ENCODE measurements at regions not wholly inside any gene's neighbourhood (a gene's known extent, or its start where the extent isn't known, plus 50 kb on each side); places are given as distances from the start of the nearest gene placed in this dataset.

DNA sequence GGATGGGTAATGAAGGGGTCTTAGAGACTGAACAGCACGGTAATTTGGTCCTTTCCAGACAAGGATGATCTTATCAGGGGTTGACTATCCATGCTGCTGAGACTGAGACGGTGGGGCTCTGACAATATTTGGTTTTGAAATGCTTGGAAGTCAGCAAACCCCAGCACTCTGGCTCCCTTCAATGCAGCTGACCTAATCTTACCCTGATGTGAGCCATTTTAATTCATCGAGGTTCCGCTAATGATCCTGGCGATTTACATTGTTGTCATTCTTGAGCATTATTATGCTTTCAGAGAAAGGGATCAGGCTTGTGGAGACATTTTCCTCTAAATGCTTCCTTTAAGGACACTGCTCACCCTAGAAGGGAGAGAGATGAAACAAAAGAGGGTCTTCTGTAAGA is 114.6 kb upstream of the BMPER start (continued):
- TF ChIP-seq BRD4 (CRISPR knock-in tag; IDR thresholded peaks at IDR 0.05) (no peak), HHEX (CRISPR knock-in tag; IDR thresholded peaks at IDR 0.05) (no peak), ZNF768 (CRISPR knock-in tag; IDR thresholded peaks at IDR 0.05) (no peak)

DNA sequence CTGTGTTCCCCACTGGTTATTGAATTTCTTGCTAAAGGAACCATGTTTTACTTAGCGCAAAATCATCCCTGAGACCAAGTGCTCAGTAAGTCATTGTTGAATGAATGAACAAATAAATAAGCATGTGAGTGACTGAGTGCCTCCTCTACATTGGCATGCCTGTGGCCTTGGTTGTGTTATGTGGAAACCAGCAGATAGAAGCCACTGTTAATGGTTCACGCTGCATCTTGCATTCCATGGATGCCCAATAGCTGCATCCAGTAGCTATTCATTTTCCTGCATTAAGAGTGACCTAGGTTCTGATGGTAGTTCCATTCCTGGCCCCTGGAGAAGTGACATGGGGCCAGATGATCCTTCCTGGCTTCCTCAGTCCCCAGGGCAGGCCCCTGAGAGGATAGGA is 113.3 kb upstream of the BMPER start:
- Histone ChIP-seq H3K27ac (ENCODE audit: extremely low read length, insufficient read depth, low read length) (no peak overlapping the region), H3K4me3 (replicated peaks in 1 of 3; ENCODE audit: insufficient read depth in 1 of 3, low read depth in 2 of 3, low read length in 3 of 3) (no peak overlapping the region), H3K9ac (ENCODE audit: insufficient read depth, low read depth, low read length) (no peak overlapping the region), H3K27me3 (ENCODE audit: control insufficient read depth in 1 of 2, insufficient read depth in 2 of 2, low read length in 2 of 2) (peaks cover 0 to 5% of the 10 kb centered on the region in 2 experiments; a peak in 1 of 5 replicates), H3K4me1 (ENCODE audit: insufficient read depth, low read length) (no peaks in the 10 kb centered on the region), H3K9me3 (ENCODE audit: low read length) (no peaks in the 10 kb centered on the region), H4K20me1 (ENCODE audit: insufficient read depth, low read length) (no peaks in the 10 kb centered on the region), H3K79me2 (ENCODE audit: insufficient read depth, low read length) (no peaks in the 10 kb centered on the region), H3K36me3 (replicated peaks in 1 of 2; ENCODE audit: control insufficient read depth in 1 of 2, insufficient read depth in 2 of 2, low read length in 2 of 2) (no peaks in the 10 kb centered on the region), H3K4me2 (ENCODE audit: low read depth, low read length) (no peak overlapping the region), H2AFZ (ENCODE audit: low read length) (no peak overlapping the region)
- no TSS peak for BruUV-seq (replicated peaks)
- ATAC-seq = no peak
- ChIA-PET CTCF (ENCODE audit: low intra/inter-chr PET ratio, low total read pairs) (no interaction called here), POLR2A (no interaction called here)
- 47% methylated on average over 2 of the region's 2 CpGs for WGBS (ENCODE audit: low lambda C conversion rate)
- intact Hi-C loops (cut with micrococcal nuclease; ENCODE audit: unreplicated experiment) = no loop called here
- no peak for DNase-seq (ENCODE audit: low spot score)
- in situ Hi-C loops (cut with HindIII; ENCODE audit: extremely low pct_ligation_motif_present, low pct_unique_long_range_greater_than_20kb) = no loop called here
- FAIRE-seq = no peak
- TF ChIP-seq KDM1A (CRISPR knock-in tag; IDR thresholded peaks at IDR 0.05) (no peak), DPF2 (CRISPR knock-in tag; IDR thresholded peaks at IDR 0.05; ENCODE audit: borderline replicate concordance, low read depth) (no peak), ZNF841 (CRISPR knock-in tag; IDR thresholded peaks at IDR 0.05; ENCODE audit: borderline replicate concordance) (no peak), ZNF773 (CRISPR knock-in tag; IDR thresholded peaks at IDR 0.05; ENCODE audit: borderline replicate concordance) (no peak), REXO4 (CRISPR knock-in tag; IDR thresholded peaks at IDR 0.05; ENCODE audit: borderline replicate concordance) (no peak), ZNF781 (CRISPR knock-in tag; IDR thresholded peaks at IDR 0.05; ENCODE audit: borderline replicate concordance, not compliant biosample characterization) (no peak), CHD4 (IDR thresholded peaks at IDR 0.05; ENCODE audit: borderline replicate concordance, low read length) (no peak), MXI1 (IDR thresholded peaks at IDR 0.05; ENCODE audit: borderline replicate concordance, low read depth, low read length) (no peak), ATAD3A (CRISPR knock-in tag; IDR thresholded peaks at IDR 0.05) (no peak), BCL6 (CRISPR knock-in tag; IDR thresholded peaks at IDR 0.05) (no peak)
- TF ChIP-seq, protein P1, sequence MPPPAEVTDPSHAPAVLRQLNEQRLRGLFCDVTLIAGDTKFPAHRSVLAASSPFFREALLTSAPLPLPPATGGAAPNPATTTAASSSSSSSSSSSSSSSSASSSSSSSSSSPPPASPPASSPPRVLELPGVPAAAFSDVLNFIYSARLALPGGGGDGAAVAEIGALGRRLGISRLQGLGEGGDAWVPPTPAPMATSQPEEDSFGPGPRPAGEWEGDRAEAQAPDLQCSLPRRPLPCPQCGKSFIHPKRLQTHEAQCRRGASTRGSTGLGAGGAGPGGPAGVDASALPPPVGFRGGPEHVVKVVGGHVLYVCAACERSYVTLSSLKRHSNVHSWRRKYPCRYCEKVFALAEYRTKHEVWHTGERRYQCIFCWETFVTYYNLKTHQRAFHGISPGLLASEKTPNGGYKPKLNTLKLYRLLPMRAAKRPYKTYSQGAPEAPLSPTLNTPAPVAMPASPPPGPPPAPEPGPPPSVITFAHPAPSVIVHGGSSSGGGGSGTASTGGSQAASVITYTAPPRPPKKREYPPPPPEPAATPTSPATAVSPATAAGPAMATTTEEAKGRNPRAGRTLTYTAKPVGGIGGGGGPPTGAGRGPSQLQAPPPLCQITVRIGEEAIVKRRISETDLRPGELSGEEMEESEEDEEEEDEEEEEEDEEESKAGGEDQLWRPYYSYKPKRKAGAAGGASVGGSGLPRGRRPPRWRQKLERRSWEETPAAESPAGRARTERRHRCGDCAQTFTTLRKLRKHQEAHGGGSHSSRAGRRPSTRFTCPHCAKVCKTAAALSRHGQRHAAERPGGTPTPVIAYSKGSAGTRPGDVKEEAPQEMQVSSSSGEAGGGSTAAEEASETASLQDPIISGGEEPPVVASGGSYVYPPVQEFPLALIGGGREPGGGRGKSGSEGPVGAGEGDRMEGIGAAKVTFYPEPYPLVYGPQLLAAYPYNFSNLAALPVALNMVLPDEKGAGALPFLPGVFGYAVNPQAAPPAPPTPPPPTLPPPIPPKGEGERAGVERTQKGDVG (CRISPR knock-in tag; IDR thresholded peaks at IDR 0.05; ENCODE audit: borderline replicate concordance) = no peak
- TF ChIP-seq, protein P2, sequence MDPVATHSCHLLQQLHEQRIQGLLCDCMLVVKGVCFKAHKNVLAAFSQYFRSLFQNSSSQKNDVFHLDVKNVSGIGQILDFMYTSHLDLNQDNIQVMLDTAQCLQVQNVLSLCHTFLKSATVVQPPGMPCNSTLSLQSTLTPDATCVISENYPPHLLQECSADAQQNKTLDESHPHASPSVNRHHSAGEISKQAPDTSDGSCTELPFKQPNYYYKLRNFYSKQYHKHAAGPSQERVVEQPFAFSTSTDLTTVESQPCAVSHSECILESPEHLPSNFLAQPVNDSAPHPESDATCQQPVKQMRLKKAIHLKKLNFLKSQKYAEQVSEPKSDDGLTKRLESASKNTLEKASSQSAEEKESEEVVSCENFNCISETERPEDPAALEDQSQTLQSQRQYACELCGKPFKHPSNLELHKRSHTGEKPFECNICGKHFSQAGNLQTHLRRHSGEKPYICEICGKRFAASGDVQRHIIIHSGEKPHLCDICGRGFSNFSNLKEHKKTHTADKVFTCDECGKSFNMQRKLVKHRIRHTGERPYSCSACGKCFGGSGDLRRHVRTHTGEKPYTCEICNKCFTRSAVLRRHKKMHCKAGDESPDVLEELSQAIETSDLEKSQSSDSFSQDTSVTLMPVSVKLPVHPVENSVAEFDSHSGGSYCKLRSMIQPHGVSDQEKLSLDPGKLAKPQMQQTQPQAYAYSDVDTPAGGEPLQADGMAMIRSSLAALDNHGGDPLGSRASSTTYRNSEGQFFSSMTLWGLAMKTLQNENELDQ (CRISPR knock-in tag; IDR thresholded peaks at IDR 0.05; ENCODE audit: borderline replicate concordance) = no peak
- TF ChIP-seq, protein P3, sequence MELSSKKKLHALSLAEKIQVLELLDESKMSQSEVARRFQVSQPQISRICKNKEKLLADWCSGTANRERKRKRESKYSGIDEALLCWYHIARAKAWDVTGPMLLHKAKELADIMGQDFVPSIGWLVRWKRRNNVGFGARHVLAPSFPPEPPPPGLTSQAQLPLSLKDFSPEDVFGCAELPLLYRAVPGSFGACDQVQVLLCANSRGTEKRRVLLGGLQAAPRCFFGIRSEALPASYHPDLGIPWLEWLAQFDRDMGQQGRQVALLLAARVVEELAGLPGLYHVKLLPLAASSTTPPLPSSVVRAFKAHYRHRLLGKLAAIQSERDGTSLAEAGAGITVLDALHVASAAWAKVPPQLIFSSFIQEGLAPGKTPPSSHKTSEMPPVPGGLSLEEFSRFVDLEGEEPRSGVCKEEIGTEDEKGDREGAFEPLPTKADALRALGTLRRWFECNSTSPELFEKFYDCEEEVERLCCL (CRISPR knock-in tag; IDR thresholded peaks at IDR 0.05; ENCODE audit: borderline replicate concordance) = no peak
- TF ChIP-seq, protein P4, sequence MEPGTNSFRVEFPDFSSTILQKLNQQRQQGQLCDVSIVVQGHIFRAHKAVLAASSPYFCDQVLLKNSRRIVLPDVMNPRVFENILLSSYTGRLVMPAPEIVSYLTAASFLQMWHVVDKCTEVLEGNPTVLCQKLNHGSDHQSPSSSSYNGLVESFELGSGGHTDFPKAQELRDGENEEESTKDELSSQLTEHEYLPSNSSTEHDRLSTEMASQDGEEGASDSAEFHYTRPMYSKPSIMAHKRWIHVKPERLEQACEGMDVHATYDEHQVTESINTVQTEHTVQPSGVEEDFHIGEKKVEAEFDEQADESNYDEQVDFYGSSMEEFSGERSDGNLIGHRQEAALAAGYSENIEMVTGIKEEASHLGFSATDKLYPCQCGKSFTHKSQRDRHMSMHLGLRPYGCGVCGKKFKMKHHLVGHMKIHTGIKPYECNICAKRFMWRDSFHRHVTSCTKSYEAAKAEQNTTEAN (CRISPR knock-in tag; conservative IDR thresholded peaks at IDR 0.05) = no peak

All from HepG2 (cell line).